ENCODE measurements at regions not wholly inside any gene's neighbourhood (a gene's known extent, or its start where the extent isn't known, plus 50 kb on each side); places are given as distances from the start of the nearest gene placed in this dataset.

DNA sequence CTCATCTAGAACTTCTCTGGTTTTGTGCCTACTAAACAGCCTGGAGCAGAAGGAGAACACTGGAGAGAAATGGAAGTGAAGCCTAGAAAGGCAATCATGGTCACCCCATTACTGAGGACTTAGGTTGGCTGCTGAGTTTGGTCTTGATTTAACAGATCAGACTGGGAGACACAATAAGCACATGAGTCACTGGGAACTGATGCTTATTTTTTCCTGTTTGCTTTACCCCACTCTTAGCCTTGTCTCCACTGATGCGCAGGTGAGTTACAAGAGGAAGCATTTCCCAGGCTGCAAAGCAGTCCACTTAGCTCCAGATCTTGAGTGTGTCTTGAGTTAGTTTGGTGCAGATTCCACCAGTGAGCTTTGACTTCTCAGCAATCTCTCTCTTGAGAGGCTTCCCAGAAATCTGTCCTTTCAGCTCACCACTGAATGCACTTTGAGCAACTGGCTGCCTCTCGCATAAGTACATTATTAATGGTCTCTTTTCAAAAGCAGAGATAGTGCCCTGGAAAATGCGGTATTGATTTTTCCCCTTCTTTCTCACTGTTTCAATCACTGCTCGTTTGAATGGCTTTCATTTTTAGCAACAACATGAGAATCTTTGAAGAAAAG lies 390.2 kb upstream of the SETBP1 start:
- ATAC-seq (no peak), DNase-seq (ENCODE audit: low read depth, low spot score) (no peak)
- no peaks in the 10 kb centered on the region for H3K79me2 ChIP-seq (ENCODE audit: insufficient read depth, low read length)
- H3K4me1 ChIP-seq (ENCODE audit: control insufficient read depth in 1 of 2, insufficient read depth in 2 of 2, low read length in 2 of 2) = no peaks in the 10 kb centered on the region
- H3K27ac ChIP-seq (ENCODE audit: low read depth, low read length) = no peak overlapping the region
- TF ChIP-seq SRF (IDR thresholded peaks at IDR 0.05; ENCODE audit: low read depth) = no peak
- TF ChIP-seq POLR2A (IDR thresholded peaks at IDR 0.05; ENCODE audit: borderline replicate concordance, extremely low read depth, insufficient read depth, insufficient read length) = no peak
- no peak for TF ChIP-seq ZNF274 (IDR thresholded peaks at IDR 0.05; ENCODE audit: low read depth, low read length)
- no peak for TF ChIP-seq ATF3 (IDR thresholded peaks at IDR 0.05)
- no peak for TF ChIP-seq CEBPB (IDR thresholded peaks at IDR 0.05; ENCODE audit: low read depth)
- TF ChIP-seq EGR1 (IDR thresholded peaks at IDR 0.05; ENCODE audit: low read depth) = no peak
- TF ChIP-seq ELF1 (IDR thresholded peaks at IDR 0.05; ENCODE audit: borderline replicate concordance, low read depth) = no peak
- TF ChIP-seq, protein P1, sequence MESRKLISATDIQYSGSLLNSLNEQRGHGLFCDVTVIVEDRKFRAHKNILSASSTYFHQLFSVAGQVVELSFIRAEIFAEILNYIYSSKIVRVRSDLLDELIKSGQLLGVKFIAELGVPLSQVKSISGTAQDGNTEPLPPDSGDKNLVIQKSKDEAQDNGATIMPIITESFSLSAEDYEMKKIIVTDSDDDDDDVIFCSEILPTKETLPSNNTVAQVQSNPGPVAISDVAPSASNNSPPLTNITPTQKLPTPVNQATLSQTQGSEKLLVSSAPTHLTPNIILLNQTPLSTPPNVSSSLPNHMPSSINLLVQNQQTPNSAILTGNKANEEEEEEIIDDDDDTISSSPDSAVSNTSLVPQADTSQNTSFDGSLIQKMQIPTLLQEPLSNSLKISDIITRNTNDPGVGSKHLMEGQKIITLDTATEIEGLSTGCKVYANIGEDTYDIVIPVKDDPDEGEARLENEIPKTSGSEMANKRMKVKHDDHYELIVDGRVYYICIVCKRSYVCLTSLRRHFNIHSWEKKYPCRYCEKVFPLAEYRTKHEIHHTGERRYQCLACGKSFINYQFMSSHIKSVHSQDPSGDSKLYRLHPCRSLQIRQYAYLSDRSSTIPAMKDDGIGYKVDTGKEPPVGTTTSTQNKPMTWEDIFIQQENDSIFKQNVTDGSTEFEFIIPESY (IDR thresholded peaks at IDR 0.05; ENCODE audit: extremely low read depth, insufficient replicate concordance, low read length) = no peak
- TF ChIP-seq EZH2 (IDR thresholded peaks at IDR 0.05) = no peak
- TF ChIP-seq FOSL1 (IDR thresholded peaks at IDR 0.05; ENCODE audit: low read depth) = no peak
- no peak for TF ChIP-seq ZFX (IDR thresholded peaks at IDR 0.05)
- TF ChIP-seq EZH2phosphoT487 (IDR thresholded peaks at IDR 0.05; ENCODE audit: borderline replicate concordance) = no peak
- TF ChIP-seq POLR2AphosphoS5 (IDR thresholded peaks at IDR 0.05; ENCODE audit: low read depth, low read length) = no peak
- TF ChIP-seq, protein P2, sequence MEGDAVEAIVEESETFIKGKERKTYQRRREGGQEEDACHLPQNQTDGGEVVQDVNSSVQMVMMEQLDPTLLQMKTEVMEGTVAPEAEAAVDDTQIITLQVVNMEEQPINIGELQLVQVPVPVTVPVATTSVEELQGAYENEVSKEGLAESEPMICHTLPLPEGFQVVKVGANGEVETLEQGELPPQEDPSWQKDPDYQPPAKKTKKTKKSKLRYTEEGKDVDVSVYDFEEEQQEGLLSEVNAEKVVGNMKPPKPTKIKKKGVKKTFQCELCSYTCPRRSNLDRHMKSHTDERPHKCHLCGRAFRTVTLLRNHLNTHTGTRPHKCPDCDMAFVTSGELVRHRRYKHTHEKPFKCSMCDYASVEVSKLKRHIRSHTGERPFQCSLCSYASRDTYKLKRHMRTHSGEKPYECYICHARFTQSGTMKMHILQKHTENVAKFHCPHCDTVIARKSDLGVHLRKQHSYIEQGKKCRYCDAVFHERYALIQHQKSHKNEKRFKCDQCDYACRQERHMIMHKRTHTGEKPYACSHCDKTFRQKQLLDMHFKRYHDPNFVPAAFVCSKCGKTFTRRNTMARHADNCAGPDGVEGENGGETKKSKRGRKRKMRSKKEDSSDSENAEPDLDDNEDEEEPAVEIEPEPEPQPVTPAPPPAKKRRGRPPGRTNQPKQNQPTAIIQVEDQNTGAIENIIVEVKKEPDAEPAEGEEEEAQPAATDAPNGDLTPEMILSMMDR (IDR thresholded peaks at IDR 0.05 in 2 of 3, conservative IDR thresholded peaks at IDR 0.05 in 1 of 3; ENCODE audit: borderline replicate concordance in 1 of 3, insufficient read depth in 1 of 3, low read depth in 2 of 3, low read length in 2 of 3) = no peak
- no peak for TF ChIP-seq JUND (IDR thresholded peaks at IDR 0.05)
- no peak for TF ChIP-seq CBX3 (IDR thresholded peaks at IDR 0.05; ENCODE audit: low read depth)
- no peak for TF ChIP-seq REST (IDR thresholded peaks at IDR 0.05; ENCODE audit: low read depth)
- H3K9ac ChIP-seq (ENCODE audit: low read length) = no peak overlapping the region
- no peaks in the 10 kb centered on the region for H4K20me1 ChIP-seq (ENCODE audit: insufficient read depth)
- intact Hi-C loops (cut with micrococcal nuclease) = no loop called here
- H2AFZ ChIP-seq (ENCODE audit: low read depth, low read length, poor library complexity, severe bottlenecking) = no peak overlapping the region
- no TSS peak for BruUV-seq (replicated peaks)
- no peaks in the 10 kb centered on the region for H3K36me3 ChIP-seq (ENCODE audit: control insufficient read depth in 1 of 2, insufficient read depth in 2 of 2, low read length in 2 of 2)
- RAD21 ChIA-PET (ENCODE audit: low non-redundant PET in 1 of 2, low total read pairs in 2 of 2, uncharacterized antibody in 2 of 2, unreplicated experiment in 2 of 2) = no interaction called here
- H3K9me3 ChIP-seq (ENCODE audit: control insufficient read depth in 1 of 2, insufficient read depth in 1 of 2, low read depth in 1 of 2, low read length in 2 of 2) = peaks cover 3 to 28% of the 10 kb centered on the region in 2 experiments
- no peak overlapping the region for H3K4me2 ChIP-seq (ENCODE audit: low read length)
- CTCF ChIA-PET = no interaction called here
- H3K27me3 ChIP-seq (ENCODE audit: insufficient read depth, low read length) = no peaks in the 10 kb centered on the region
- H3K4me3 ChIP-seq (replicated peaks in 1 of 2; ENCODE audit: low read depth in 1 of 2, low read length in 2 of 2) = no peak overlapping the region
- H3K9me2 ChIP-seq (ENCODE audit: insufficient read depth) = no peaks in the 10 kb centered on the region
- POLR2A ChIA-PET = no interaction called here

All from HCT116 (cell line).